ENCODE measurements at regions not wholly inside any gene's neighbourhood (a gene's known extent, or its start where the extent isn't known, plus 50 kb on each side); places are given as distances from the start of the nearest gene placed in this dataset.
"Not testable (repeated sequence)": the region's sequence is repeated elsewhere in the genome, so short reads cannot be mapped to it uniquely, and the experiment has no call there.

GRCh38 chr14:34059037-34059924 lies 108.4 kb upstream of the EGLN3 start:
- Mint-ChIP-seq H3K4me1 (ENCODE audit: low read depth) (peaks cover 13% of the 10 kb centered on the region), H3K27me3 (peaks cover 32% of the 10 kb centered on the region), H3K27ac (no peak overlapping the region), H3K36me3 (ENCODE audit: low read depth) (no peaks in the 10 kb centered on the region), H3K4me3 (peak overlapping the region; percentile 61), H3K9me3 (no peaks in the 10 kb centered on the region)

- H3K4me1 Mint-ChIP-seq (ENCODE audit: low read depth), result peaks cover 13% of the 10 kb centered on the region
- no peaks in the 10 kb centered on the region for H3K36me3 Mint-ChIP-seq (ENCODE audit: low read depth)
- no peak overlapping the region for H3K27ac Mint-ChIP-seq
- H3K9me3 Mint-ChIP-seq, result no peaks in the 10 kb centered on the region
- H3K27me3 Mint-ChIP-seq, result peaks cover 35% of the 10 kb centered on the region
- H3K4me3 Mint-ChIP-seq, result no peak overlapping the region
Observed at GRCh38 chr14:34058510-34058909, 107.6 kb upstream of the EGLN3 start.

GRCh38 chr14:34056046-34056445 lies 105.2 kb upstream of the EGLN3 start:
- H3K27ac Mint-ChIP-seq, result no peak overlapping the region
- H3K27me3 Mint-ChIP-seq, result peaks cover 29% of the 10 kb centered on the region
- H3K4me1 Mint-ChIP-seq (ENCODE audit: low read depth), result peaks cover 30% of the 10 kb centered on the region
- H3K9me3 Mint-ChIP-seq, result no peaks in the 10 kb centered on the region
- H3K36me3 Mint-ChIP-seq (ENCODE audit: low read depth), result no peaks in the 10 kb centered on the region
- H3K4me3 Mint-ChIP-seq, result no peak overlapping the region

DNA sequence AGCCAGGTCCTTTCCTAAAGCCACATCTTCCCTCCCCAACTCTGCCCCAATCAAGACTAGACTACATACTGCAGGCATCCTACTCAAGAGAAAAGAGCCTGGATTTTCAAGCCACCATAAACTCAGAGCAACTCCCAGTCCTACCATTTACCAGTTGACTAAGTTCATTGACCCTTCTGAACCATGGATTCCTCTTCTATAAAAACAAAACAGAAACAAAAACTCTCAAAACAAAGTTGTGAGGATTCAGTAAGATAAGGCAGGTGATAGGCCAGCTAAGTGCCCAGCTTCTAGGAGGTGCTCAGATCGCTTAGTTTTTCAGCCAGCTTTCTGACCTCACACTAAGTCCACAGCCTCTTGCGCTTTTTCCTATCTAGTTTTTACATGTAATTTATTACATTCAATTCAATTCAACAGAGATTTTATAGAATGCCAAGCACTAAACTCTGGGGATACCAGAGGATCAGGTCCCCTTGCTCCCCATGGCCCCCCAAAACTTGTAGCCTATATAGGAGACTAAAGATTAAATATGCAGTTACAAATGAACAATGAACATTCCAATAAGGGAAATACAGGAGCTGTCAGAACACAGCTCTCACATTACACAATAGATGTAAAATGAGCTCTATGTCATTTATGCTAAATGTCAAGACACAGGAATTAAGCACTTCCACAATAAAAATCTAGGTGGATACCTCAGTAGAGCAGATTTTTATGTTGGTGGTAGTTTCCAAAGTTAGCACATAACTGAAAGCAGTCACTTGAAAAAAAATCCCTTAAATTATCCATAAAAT lies 104.5 kb upstream of the EGLN3 start:
- H3K4me1 Mint-ChIP-seq (ENCODE audit: low read depth), result peaks cover 27% of the 10 kb centered on the region
- no peak overlapping the region for H3K27ac Mint-ChIP-seq
- H3K27me3 Mint-ChIP-seq, result peaks cover 25% of the 10 kb centered on the region
- H3K9me3 Mint-ChIP-seq, result no peaks in the 10 kb centered on the region
- no peak overlapping the region for H3K4me3 Mint-ChIP-seq
- no peaks in the 10 kb centered on the region for H3K36me3 Mint-ChIP-seq (ENCODE audit: low read depth)

- H3K36me3 Mint-ChIP-seq (ENCODE audit: low read depth), result no peaks in the 10 kb centered on the region
- H3K27ac Mint-ChIP-seq, result no peak overlapping the region
- no peaks in the 10 kb centered on the region for H3K9me3 Mint-ChIP-seq
- peaks cover 17% of the 10 kb centered on the region for H3K27me3 Mint-ChIP-seq
- no peak overlapping the region for H3K4me3 Mint-ChIP-seq
- peaks cover 27% of the 10 kb centered on the region for H3K4me1 Mint-ChIP-seq (ENCODE audit: low read depth)
Observed at GRCh38 chr14:34053666-34054065, 102.8 kb upstream of the EGLN3 start.

- no peaks in the 10 kb centered on the region for H3K9me3 Mint-ChIP-seq
- peaks cover 17% of the 10 kb centered on the region for H3K27me3 Mint-ChIP-seq
- H3K4me3 Mint-ChIP-seq, result no peak overlapping the region
- H3K36me3 Mint-ChIP-seq (ENCODE audit: low read depth), result no peaks in the 10 kb centered on the region
- peaks cover 27% of the 10 kb centered on the region for H3K4me1 Mint-ChIP-seq (ENCODE audit: low read depth)
- H3K27ac Mint-ChIP-seq, result no peak overlapping the region
Observed at GRCh38 chr14:34052658-34053014, 101.8 kb upstream of the EGLN3 start.

GRCh38 chr14:34051966-34052657 lies 101.2 kb upstream of the EGLN3 start:
- Mint-ChIP-seq H3K9me3 (no peaks in the 10 kb centered on the region), H3K4me1 (ENCODE audit: low read depth) (peaks cover 32% of the 10 kb centered on the region), H3K4me3 (no peak overlapping the region), H3K36me3 (ENCODE audit: low read depth) (no peaks in the 10 kb centered on the region), H3K27ac (no peak overlapping the region), H3K27me3 (peaks cover 12% of the 10 kb centered on the region)

GRCh38 chr14:34050606-34051005 lies 99.7 kb upstream of the EGLN3 start:
- Mint-ChIP-seq H3K4me1 (ENCODE audit: low read depth) (peaks cover 39% of the 10 kb centered on the region), H3K4me3 (no peak overlapping the region), H3K27ac (no peak overlapping the region), H3K36me3 (ENCODE audit: low read depth) (no peaks in the 10 kb centered on the region), H3K27me3 (peaks cover 10% of the 10 kb centered on the region), H3K9me3 (no peaks in the 10 kb centered on the region)

DNA sequence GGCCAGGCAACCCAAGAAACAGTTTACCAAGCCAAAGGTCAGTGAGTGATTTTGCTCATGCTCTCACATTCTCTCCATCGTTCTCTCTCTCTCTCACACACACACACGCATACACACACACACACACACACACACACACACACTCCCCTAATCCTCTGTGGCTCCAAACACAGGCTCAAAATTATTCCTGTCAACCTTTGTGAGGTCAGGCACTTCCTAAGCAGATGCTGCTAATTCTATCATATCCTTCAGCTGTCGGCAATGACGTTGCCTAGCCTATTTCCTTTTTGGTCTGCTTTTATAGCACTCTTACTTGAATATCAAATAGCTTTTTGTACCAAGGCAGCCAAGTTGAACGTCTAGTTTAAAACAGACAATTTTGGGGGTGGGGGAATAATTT lies 98.9 kb upstream of the EGLN3 start:
- Mint-ChIP-seq H3K9me3 (no peaks in the 10 kb centered on the region), H3K27me3 (peaks cover 10% of the 10 kb centered on the region), H3K4me3 (no peak overlapping the region), H3K4me1 (ENCODE audit: low read depth) (peaks cover 44% of the 10 kb centered on the region), H3K27ac (no peak overlapping the region), H3K36me3 (ENCODE audit: low read depth) (no peaks in the 10 kb centered on the region)

DNA sequence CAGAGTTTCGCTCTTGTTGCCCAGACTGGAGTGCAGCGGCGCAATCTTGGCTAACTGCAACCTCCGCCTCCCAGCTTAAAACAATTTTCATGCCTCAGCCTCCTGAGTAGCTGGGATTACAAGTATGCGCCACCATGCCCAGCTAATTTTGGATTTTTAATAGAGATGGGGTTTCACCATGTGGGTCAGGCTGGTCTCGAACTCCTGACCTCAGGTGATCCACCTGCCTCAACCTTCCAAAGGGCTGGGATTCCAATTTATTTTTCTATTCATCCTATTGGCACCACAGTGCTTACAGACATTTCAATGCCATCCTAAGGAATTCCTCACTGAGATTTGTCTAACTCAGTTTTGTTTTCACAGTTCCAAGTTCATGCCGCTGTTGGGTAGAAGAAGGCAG lies 98.3 kb upstream of the EGLN3 start:
- H3K4me3 Mint-ChIP-seq; H3K36me3 Mint-ChIP-seq (ENCODE audit: low read depth); H3K9me3 Mint-ChIP-seq; H3K27ac Mint-ChIP-seq: not testable (repeated sequence)
- H3K27me3 Mint-ChIP-seq, result peaks cover 10% of the 10 kb centered on the region
- H3K4me1 Mint-ChIP-seq (ENCODE audit: low read depth), result peaks cover 50% of the 10 kb centered on the region

GRCh38 chr14:34046799-34047520 lies 96.1 kb upstream of the EGLN3 start:
- Mint-ChIP-seq H3K36me3 (ENCODE audit: low read depth) (no peaks in the 10 kb centered on the region), H3K27me3 (peaks cover 8% of the 10 kb centered on the region), H3K4me3 (no peak overlapping the region), H3K4me1 (ENCODE audit: low read depth) (peaks cover 58% of the 10 kb centered on the region), H3K9me3 (peaks cover 3% of the 10 kb centered on the region), H3K27ac (no peak overlapping the region)

DNA sequence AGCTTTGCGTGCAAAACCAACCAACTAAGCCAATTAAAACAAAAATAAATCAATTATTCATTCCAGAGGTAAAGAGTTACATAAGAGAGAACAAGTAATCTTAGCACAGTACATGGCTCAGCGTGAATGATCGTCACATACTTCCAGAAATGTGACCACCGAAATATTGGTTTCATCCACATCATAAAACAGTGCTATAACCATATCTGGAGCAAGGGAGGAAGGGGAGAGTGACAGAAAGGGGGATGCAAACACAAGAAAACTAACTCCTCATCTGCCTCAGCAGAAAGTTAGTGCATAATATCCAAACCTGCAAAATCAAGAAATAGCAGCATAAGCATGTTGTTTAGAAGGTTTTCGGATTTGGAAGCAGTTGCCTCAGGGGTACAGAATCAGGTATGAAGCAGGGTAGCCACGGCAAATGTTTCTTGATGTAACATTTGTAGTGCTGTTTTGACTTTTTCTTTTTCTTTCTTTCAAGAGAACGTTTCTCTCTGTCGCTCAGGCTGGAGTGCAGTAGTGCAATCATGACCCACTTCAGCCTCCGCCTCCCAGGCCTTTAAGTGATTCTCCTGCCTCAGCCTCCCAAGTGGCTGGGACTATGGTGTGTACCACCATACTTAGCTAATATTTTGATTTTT lies 93.9 kb upstream of the EGLN3 start:
- H3K27me3 Mint-ChIP-seq, result peaks cover 4% of the 10 kb centered on the region
- peaks cover 3% of the 10 kb centered on the region for H3K9me3 Mint-ChIP-seq
- no peak overlapping the region for H3K4me3 Mint-ChIP-seq
- peaks cover 51% of the 10 kb centered on the region for H3K4me1 Mint-ChIP-seq (ENCODE audit: low read depth)
- no peaks in the 10 kb centered on the region for H3K36me3 Mint-ChIP-seq (ENCODE audit: low read depth)
- no peak overlapping the region for H3K27ac Mint-ChIP-seq

- Mint-ChIP-seq H3K27me3 (peaks cover 4% of the 10 kb centered on the region), H3K27ac (peak overlapping the region; percentile 53), H3K4me3 (no peak overlapping the region), H3K4me1 (ENCODE audit: low read depth) (peaks cover 46% of the 10 kb centered on the region), H3K9me3 (peaks cover 3% of the 10 kb centered on the region), H3K36me3 (ENCODE audit: low read depth) (no peaks in the 10 kb centered on the region)
Observed at GRCh38 chr14:34044373-34044637, 93.4 kb upstream of the EGLN3 start.

DNA sequence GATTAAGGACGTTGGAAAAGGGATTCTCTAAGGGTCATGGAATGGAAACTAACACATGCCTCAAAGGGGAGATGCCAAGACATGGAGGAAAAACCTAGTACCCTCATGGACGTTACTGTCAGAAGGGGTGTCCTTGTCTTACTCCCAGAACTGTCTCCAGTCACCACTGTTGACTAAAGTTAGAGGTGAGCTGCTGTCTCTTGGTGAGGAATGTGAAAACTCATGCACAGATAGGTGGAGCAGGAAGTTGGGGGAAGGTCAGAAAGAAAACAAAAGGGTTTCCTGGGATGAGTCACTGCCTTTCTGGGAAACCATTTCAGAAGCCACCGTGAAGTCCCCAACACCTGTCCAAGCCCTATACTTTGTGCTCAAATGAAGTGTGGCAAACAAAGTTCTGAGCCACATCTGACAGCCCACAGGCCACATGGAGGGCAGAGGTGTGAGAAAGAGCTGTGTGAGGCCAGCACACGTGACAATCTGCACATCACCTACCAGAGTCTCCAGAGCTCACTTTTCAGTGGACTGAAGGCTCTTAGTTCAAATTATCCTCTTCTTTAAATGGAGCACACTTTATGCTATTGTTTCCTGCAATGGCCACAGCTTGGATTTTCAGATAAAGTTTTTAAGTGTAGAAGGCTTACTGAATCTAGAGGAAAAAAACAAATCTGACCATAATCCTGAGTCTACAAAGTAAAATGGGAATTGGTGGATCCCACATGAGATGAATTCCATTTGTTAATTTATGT lies 92.9 kb upstream of the EGLN3 start:
- H3K4me1 Mint-ChIP-seq (ENCODE audit: low read depth), result peaks cover 46% of the 10 kb centered on the region
- H3K36me3 Mint-ChIP-seq (ENCODE audit: low read depth), result no peaks in the 10 kb centered on the region
- peak overlapping the region; percentile 50 for H3K4me3 Mint-ChIP-seq
- H3K27me3 Mint-ChIP-seq, result peaks cover 4% of the 10 kb centered on the region
- H3K9me3 Mint-ChIP-seq, result peaks cover 3% of the 10 kb centered on the region
- H3K27ac Mint-ChIP-seq, result peak overlapping the region; percentile 53

All from stimulated activated naive CD8-positive, alpha-beta T cell treated with anti-CD3 and anti-CD28 coated beads, Interleukin-15, Interleukin-2, amounts not matched to agents 100 ng/mL and 50 ng/mL, for 24 hours (primary cell).